Parathyroid adenoma (tissue), 2 donors: ENCODE measurements at regions not wholly inside any gene's neighbourhood (a gene's known extent, or its start where the extent isn't known, plus 50 kb on each side); places are given as distances from the start of the nearest gene placed in this dataset.

ENCODE experiments used
- H2AFZ ChIP-seq: fragments of 300-600 bp; sonication (generic); one replicate; pipeline ENCODE4 v1.7.0; 2017; ENCODE audit warnings: antibody characterized with exemption, mild to moderate bottlenecking
- H3K27ac ChIP-seq: fragments of 300-600 bp; sonication (generic); one replicate; pipeline ENCODE4 v1.7.0; 2017
- H3K27me3 ChIP-seq: fragments of 300-600 bp; sonication (generic); one replicate; pipeline ENCODE4 v1.7.0; 2017; ENCODE audit warnings: low read length; ENCODE audit not compliant: control insufficient read depth, insufficient read depth
- H3K36me3 ChIP-seq: fragments of 300-600 bp; sonication (generic); one replicate; pipeline ENCODE4 v1.7.0; 2017; ENCODE audit warnings: low read length; ENCODE audit not compliant: control insufficient read depth, insufficient read depth
- H3K4me1 ChIP-seq: fragments of 300-600 bp; sonication (generic); one replicate; pipeline ENCODE4 v1.7.0; 2017; ENCODE audit warnings: control low read depth
- H3K4me2 ChIP-seq: fragments of 300-600 bp; sonication (generic); one replicate; pipeline ENCODE4 v1.7.0; 2017; ENCODE audit warnings: low read length
- H3K4me3 ChIP-seq: fragments of 300-600 bp; sonication (generic); one replicate; pipeline ENCODE4 v1.7.0; 2017; ENCODE audit warnings: low read depth, low read length
- H3K79me2 ChIP-seq: fragments of 300-600 bp; sonication (generic); one replicate; pipeline ENCODE4 v1.7.0; 2017; ENCODE audit warnings: control low read depth
- H3K9ac ChIP-seq: fragments of 300-600 bp; sonication (generic); one replicate; pipeline ENCODE4 v1.7.0; 2017; ENCODE audit warnings: mild to moderate bottlenecking
- H3K9me3 ChIP-seq: fragments of 300-600 bp; sonication (generic); one replicate; pipeline ENCODE4 v1.7.0; 2017; ENCODE audit warnings: low read length; ENCODE audit not compliant: control insufficient read depth
- TF ChIP-seq, protein P1 (sequence below): fragments of 300-600 bp; sonication (generic); IDR thresholded peaks from one replicate; pipeline ENCODE4 v1.7.0; 2017; ENCODE audit warnings: antibody characterized with exemption, mild to moderate bottlenecking
- donor health status: primary hyperparathyroidism.

DNA sequence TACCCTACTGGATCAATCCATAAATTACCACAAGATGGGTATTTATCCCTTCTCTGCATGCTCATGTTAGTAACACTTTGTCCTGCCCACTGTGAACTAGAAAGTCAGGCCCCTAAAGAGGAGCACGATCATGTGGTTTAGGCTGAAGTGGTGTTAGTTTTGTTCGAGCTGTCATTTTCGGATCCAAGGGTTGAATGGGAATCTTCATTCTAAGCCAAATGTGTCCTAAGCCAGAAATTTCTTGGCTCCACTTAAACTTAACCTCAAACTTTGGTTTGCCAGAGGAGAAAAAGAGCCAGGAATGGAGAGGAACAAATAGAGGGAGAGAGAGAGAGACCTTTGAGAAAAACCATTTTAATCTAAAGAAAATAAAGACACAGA, 837.7 kb upstream of the ZNF608 start:
- TF ChIP-seq, protein P1, sequence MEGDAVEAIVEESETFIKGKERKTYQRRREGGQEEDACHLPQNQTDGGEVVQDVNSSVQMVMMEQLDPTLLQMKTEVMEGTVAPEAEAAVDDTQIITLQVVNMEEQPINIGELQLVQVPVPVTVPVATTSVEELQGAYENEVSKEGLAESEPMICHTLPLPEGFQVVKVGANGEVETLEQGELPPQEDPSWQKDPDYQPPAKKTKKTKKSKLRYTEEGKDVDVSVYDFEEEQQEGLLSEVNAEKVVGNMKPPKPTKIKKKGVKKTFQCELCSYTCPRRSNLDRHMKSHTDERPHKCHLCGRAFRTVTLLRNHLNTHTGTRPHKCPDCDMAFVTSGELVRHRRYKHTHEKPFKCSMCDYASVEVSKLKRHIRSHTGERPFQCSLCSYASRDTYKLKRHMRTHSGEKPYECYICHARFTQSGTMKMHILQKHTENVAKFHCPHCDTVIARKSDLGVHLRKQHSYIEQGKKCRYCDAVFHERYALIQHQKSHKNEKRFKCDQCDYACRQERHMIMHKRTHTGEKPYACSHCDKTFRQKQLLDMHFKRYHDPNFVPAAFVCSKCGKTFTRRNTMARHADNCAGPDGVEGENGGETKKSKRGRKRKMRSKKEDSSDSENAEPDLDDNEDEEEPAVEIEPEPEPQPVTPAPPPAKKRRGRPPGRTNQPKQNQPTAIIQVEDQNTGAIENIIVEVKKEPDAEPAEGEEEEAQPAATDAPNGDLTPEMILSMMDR = no peak
- Histone ChIP-seq H2AFZ (no peak overlapping the region), H3K27ac (no peak overlapping the region), H3K9me3 (no peaks in the 10 kb centered on the region), H3K4me1 (no peaks in the 10 kb centered on the region), H3K27me3 (no peaks in the 10 kb centered on the region), H3K79me2 (no peaks in the 10 kb centered on the region), H3K36me3 (no peaks in the 10 kb centered on the region), H3K4me3 (no peak overlapping the region), H3K4me2 (no peak overlapping the region), H3K9ac (no peak overlapping the region)

DNA sequence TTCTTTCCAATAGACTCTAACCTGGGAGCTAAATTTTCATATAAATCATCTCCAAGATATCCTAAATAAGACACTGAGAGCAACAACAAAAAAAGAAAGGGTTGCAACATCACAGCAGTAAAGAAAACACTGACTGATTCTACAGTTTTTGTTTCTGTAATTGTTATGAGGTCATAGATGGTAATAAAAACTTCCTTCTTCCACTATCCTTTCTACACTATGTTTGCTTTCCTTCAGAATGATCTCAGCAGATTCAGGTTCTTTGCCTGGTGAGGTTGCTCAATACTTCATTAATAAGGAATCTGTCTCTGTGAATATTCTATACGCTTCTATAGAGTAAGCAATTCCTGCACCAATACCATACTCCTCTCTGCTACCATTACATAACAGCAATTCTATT, 835.6 kb upstream of the GRAMD2B start:
- Histone ChIP-seq H3K9me3 (no peaks in the 10 kb centered on the region), H3K9ac (no peak overlapping the region), H3K36me3 (no peaks in the 10 kb centered on the region), H3K27ac (no peak overlapping the region), H3K79me2 (no peaks in the 10 kb centered on the region), H3K4me3 (no peak overlapping the region), H3K4me1 (no peaks in the 10 kb centered on the region), H3K27me3 (no peaks in the 10 kb centered on the region), H3K4me2 (no peak overlapping the region), H2AFZ (no peak overlapping the region)
- TF ChIP-seq, protein P1 = no peak

DNA sequence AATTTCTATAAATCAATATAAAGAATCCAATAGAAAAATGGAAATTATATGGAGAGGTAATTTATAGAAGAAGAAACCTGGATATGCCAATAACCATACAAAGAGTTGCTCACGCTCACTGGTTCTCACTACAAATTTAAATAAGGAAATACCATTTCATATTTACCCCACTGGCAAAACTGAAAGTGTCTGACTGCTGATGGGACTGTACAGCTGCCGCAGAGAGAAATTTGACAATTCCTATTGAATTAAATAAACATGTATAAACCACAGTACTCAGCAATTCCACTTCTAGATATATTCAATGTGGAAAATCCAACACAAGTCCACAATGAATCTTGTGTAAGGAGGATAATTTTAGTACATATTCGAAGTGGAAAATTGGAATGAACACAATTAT, 830.4 kb upstream of the GRAMD2B start:
- Histone ChIP-seq H3K36me3 (no peaks in the 10 kb centered on the region), H3K79me2 (no peaks in the 10 kb centered on the region), H3K4me2 (no peak overlapping the region), H3K9me3 (no peaks in the 10 kb centered on the region), H3K4me1 (no peaks in the 10 kb centered on the region), H3K4me3 (no peak overlapping the region), H2AFZ (no peak overlapping the region), H3K27me3 (no peaks in the 10 kb centered on the region), H3K9ac (no peak overlapping the region), H3K27ac (no peak overlapping the region)
- TF ChIP-seq, protein P1 = no peak

DNA sequence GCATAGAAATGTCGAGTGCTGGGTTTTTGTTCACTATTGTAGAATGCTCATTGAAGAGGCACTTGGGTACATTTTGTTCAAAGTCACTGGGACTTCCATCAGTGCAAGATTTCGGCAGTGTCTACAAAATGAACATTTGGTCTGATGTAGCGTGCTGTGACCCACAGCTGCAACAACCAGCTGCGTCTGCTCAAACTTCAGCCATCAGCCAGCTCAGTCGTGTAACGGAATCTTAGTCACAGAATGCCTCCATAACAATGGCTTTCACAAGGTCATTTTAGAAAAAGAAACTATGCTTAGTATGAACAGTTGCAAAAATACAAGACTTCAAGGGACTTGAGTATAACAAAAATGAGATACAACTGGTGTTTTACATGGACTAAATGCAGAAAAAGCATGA, 828.1 kb upstream of the GRAMD2B start:
- Histone ChIP-seq H3K27ac (no peak overlapping the region), H2AFZ (no peak overlapping the region), H3K4me1 (no peaks in the 10 kb centered on the region), H3K9ac (no peak overlapping the region), H3K4me2 (no peak overlapping the region), H3K4me3 (no peak overlapping the region), H3K79me2 (no peaks in the 10 kb centered on the region), H3K27me3 (no peaks in the 10 kb centered on the region), H3K9me3 (no peaks in the 10 kb centered on the region), H3K36me3 (no peaks in the 10 kb centered on the region)
- TF ChIP-seq, protein P1 = no peak

DNA sequence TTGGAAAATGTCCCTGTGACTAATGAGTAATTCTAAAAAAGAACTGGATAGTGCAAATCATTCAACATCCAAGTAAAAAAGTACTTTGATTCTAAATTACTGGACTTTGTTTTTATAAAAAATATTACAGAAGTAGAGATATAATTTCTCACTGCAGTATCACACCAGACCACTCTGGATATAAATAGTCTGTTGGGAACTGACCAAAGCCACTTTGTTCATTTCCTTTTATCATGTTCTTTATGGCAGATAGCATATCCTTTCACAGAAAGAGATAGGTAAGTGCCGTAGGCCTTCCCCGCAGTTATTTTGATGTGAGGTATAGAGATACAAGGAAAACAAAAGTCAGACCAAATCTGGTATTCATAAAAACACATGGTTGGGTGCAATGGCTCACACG, 827.4 kb upstream of the GRAMD2B start:
- no peaks in the 10 kb centered on the region for H3K27me3 ChIP-seq
- H2AFZ ChIP-seq = no peak overlapping the region
- no peak overlapping the region for H3K4me2 ChIP-seq
- H3K36me3 ChIP-seq = no peaks in the 10 kb centered on the region
- TF ChIP-seq, protein P1 = no peak
- no peak overlapping the region for H3K9ac ChIP-seq
- H3K79me2 ChIP-seq = no peaks in the 10 kb centered on the region
- H3K9me3 ChIP-seq = no peaks in the 10 kb centered on the region
- H3K4me3 ChIP-seq = no peak overlapping the region
- H3K27ac ChIP-seq = no peak overlapping the region
- no peaks in the 10 kb centered on the region for H3K4me1 ChIP-seq
